Fibroblast of lung (primary cell): ENCODE measurements at regions not wholly inside any gene's neighbourhood (a gene's known extent, or its start where the extent isn't known, plus 50 kb on each side); places are given as distances from the start of the nearest gene placed in this dataset.

Experiments
- DNase-seq, 2 donors: peaks; one replicate each; pipeline versions ENCODE4 v3.0.0 to v3.0.0-alpha.2; 2010; ENCODE audit warnings: low read depth in 2 of 2
- H2AFZ ChIP-seq: 2 replicates; pipeline ENCODE4 v1.5.1; 2012; ENCODE audit warnings: low read length, control low read depth, inconsistent platforms
- H3K27ac ChIP-seq: 2 replicates; pipeline ENCODE4 v1.5.1; 2011; ENCODE audit warnings: low read length, control low read depth; ENCODE audit not compliant: insufficient read depth
- H3K27me3 ChIP-seq: 2 replicates; pipeline ENCODE4 v1.5.1; 2011; ENCODE audit warnings: mild to moderate bottlenecking, low read length; ENCODE audit not compliant: control insufficient read depth, insufficient read depth
- H3K36me3 ChIP-seq: 2 replicates; pipeline ENCODE4 v1.5.1; 2011; ENCODE audit warnings: low read length; ENCODE audit not compliant: control insufficient read depth, insufficient read depth
- H3K4me1 ChIP-seq: 2 replicates; pipeline ENCODE4 v1.5.1; 2011; ENCODE audit warnings: low read length; ENCODE audit not compliant: control insufficient read depth, insufficient read depth; ENCODE audit errors: extremely low read depth
- H3K4me2 ChIP-seq: 2 replicates; pipeline ENCODE4 v1.5.1; 2011; ENCODE audit warnings: low read length, control low read depth; ENCODE audit not compliant: insufficient read depth; ENCODE audit errors: extremely low read depth
- H3K4me3 ChIP-seq, 4 experiments: fragments of 200-600 bp in 1 of 4; sonication (generic) in 1 of 4; replicated peaks in 1 of 4; 2 replicates each; pipeline ENCODE4 v1.5.1; 2011 to 2016; ENCODE audit warnings: low read length in 4 of 4, low read depth in 3 of 4, mild to moderate bottlenecking in 3 of 4, control low read depth in 2 of 4, inconsistent platforms in 1 of 4, mixed read lengths in 1 of 4; ENCODE audit not compliant: insufficient read depth in 1 of 4; ENCODE audit errors: control extremely low read depth in 1 of 4
- H3K79me2 ChIP-seq: 2 replicates; pipeline ENCODE4 v1.5.1; 2012; ENCODE audit warnings: mild to moderate bottlenecking, low read length, inconsistent platforms; ENCODE audit not compliant: control insufficient read depth, insufficient read depth
- H3K9ac ChIP-seq: 2 replicates; pipeline ENCODE4 v1.5.1; 2011; ENCODE audit warnings: mild to moderate bottlenecking, low read length, control low read depth; ENCODE audit not compliant: insufficient read depth
- H3K9me3 ChIP-seq: 2 replicates; pipeline ENCODE4 v1.5.1; 2012; ENCODE audit warnings: low read depth, low read length; ENCODE audit not compliant: control insufficient read depth, insufficient read depth
- H4K20me1 ChIP-seq: 2 replicates; pipeline ENCODE4 v1.5.1; 2011; ENCODE audit warnings: low read length; ENCODE audit not compliant: control insufficient read depth, insufficient read depth; ENCODE audit errors: extremely low read depth
- CTCF ChIP-seq, 2 donors: IDR thresholded peaks in 1 of 2; conservative IDR thresholded peaks in 1 of 2; 1 replicate in 1 of 2; 2 replicates in 1 of 2; pipeline ENCODE4 v1.5.1; 2011 to 2012; ENCODE audit warnings: low read length in 2 of 2, control low read depth in 1 of 2, inconsistent platforms in 1 of 2, low read depth in 1 of 2, mild to moderate bottlenecking in 1 of 2
- EZH2 ChIP-seq: IDR thresholded peaks from 2 replicates; pipeline ENCODE4 v1.5.1; 2012; ENCODE audit warnings: low read length, control low read depth, mild to moderate bottlenecking; ENCODE audit errors: missing control alignments

DNA sequence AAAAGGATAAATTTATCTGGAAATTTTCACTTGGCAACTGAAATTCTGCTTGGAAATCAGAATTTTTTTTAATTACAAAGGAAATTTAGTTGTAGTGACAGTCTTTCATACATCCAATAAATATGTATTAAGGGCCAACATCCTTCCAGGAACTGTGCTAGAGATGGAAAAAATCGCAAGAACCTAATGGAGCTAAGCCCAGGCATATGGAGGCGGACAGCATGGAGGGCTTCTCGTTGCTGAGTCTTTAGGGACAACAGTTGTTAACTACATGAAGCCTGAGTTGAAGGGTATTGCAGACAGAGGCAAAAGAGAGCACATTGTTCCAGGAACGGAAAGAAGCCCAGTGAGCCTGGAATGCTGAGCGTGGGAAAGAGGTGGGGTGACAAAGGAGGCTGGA lies 208.9 kb downstream of the IBTK start:
- no peaks in the 10 kb centered on the region for H3K36me3 ChIP-seq
- no peak overlapping the region for H3K9ac ChIP-seq
- no peak overlapping the region for H3K4me3 ChIP-seq
- H3K9me3 ChIP-seq: no peaks in the 10 kb centered on the region
- H3K4me1 ChIP-seq: peaks cover 4% of the 10 kb centered on the region
- no peak overlapping the region for H2AFZ ChIP-seq
- TF ChIP-seq EZH2: no peak
- no peak for TF ChIP-seq CTCF (conservative IDR thresholded peaks at IDR 0.05 in 1 of 2, IDR thresholded peaks at IDR 0.05 in 1 of 2; ENCODE audit: low read depth in 1 of 2, low read length in 2 of 2)
- DNase-seq: no peak
- H3K79me2 ChIP-seq: no peaks in the 10 kb centered on the region
- no peak overlapping the region for H3K4me2 ChIP-seq
- H3K27ac ChIP-seq: no peak overlapping the region
- H4K20me1 ChIP-seq: no peaks in the 10 kb centered on the region
- H3K27me3 ChIP-seq: no peaks in the 10 kb centered on the region

DNA sequence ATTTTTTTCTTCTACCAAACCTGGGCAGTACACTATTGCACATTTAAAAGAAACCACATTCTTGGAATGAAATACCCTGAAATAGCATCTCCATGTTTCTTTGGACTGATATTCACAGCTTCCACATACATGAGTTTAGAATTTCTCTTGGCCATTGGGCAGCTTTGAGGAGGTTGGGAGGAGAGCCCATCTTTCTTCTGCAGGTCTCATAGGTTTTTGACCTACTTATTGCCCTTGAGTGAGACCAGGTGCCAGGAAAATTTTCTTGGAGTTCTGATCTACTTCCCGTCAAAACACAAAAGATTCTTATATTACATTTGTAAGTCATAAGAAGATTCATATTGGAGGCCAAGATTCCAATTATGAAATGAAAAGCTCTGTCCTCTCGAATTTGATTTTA lies 212.0 kb downstream of the IBTK start:
- Histone ChIP-seq H3K27me3 (no peaks in the 10 kb centered on the region), H3K27ac (no peak overlapping the region), H3K9ac (no peak overlapping the region), H3K79me2 (no peaks in the 10 kb centered on the region), H2AFZ (no peak overlapping the region), H3K4me1 (peaks cover 6% of the 10 kb centered on the region), H3K4me2 (no peak overlapping the region), H3K36me3 (no peaks in the 10 kb centered on the region), H4K20me1 (no peaks in the 10 kb centered on the region), H3K9me3 (no peaks in the 10 kb centered on the region), H3K4me3 (no peak overlapping the region)
- DNase-seq: no peak
- TF ChIP-seq CTCF (conservative IDR thresholded peaks at IDR 0.05 in 1 of 2, IDR thresholded peaks at IDR 0.05 in 1 of 2; ENCODE audit: low read depth in 1 of 2, low read length in 2 of 2) (no peak), EZH2 (no peak)

DNA sequence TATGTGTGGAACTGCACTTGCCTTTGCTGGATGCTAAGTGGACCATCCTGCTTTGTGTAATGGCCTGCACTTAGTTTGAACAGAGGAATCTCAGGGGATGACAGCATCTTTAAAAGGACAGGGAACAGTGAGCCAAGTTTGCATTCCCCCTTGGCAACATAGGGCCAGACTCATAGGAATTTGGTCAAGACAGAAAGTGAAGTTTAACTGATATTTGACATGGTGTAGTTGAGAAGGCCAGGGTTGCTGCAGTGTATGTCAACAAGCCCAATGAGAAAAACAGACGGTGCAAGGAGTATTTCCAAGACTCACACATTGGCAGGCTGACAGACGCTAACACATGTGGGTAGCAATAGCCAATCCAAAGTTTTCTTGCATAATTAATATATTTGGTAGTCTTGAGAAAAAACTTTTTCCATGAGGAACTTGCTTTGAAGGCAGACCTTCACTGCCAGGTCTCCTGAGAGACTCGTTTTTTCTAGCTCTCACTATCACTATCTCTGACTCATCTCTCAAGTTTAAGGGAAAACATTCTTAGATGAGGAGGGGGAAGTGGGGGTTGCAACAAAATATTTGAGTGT lies 213.8 kb downstream of the IBTK start:
- no peak overlapping the region for H3K9ac ChIP-seq
- no peak overlapping the region for H2AFZ ChIP-seq
- H3K27ac ChIP-seq: no peak overlapping the region
- no peak overlapping the region for H3K4me3 ChIP-seq
- no peak overlapping the region for H3K4me2 ChIP-seq
- DNase-seq: peak; percentile 44 to 53
- H4K20me1 ChIP-seq: no peaks in the 10 kb centered on the region
- no peaks in the 10 kb centered on the region for H3K79me2 ChIP-seq
- H3K27me3 ChIP-seq: no peaks in the 10 kb centered on the region
- no peaks in the 10 kb centered on the region for H3K9me3 ChIP-seq
- no peaks in the 10 kb centered on the region for H3K36me3 ChIP-seq
- TF ChIP-seq EZH2: no peak
- no peak for TF ChIP-seq CTCF (conservative IDR thresholded peaks at IDR 0.05 in 1 of 2, IDR thresholded peaks at IDR 0.05 in 1 of 2; ENCODE audit: low read depth in 1 of 2, low read length in 2 of 2)
- peaks cover 5% of the 10 kb centered on the region for H3K4me1 ChIP-seq
